ENCODE measurements at regions not wholly inside any gene's neighbourhood (a gene's known extent, or its start where the extent isn't known, plus 50 kb on each side); places are given as distances from the start of the nearest gene placed in this dataset.

DNA sequence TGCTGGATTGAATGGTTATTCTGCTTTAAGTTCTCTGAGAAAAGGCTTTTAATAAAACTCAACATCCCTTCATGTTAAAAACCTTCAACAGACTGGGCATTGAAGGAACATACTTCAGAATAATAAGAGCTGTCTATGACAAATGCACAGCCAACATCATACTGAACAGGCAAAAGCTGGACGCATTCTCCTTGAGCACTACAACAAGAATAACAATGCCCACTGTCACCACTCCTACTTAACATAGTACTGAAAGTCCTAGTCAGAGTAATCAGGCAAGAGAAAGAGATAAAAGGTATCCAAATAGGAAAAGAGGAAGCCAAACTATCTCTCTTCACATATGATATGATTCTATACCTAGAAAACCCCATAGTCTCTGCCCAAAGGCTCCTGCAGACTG, 641.4 kb downstream of the IRS1 start:
- no peaks in the 10 kb centered on the region for H3K9me3 ChIP-seq (ENCODE audit: insufficient read depth, low read length)

DNA sequence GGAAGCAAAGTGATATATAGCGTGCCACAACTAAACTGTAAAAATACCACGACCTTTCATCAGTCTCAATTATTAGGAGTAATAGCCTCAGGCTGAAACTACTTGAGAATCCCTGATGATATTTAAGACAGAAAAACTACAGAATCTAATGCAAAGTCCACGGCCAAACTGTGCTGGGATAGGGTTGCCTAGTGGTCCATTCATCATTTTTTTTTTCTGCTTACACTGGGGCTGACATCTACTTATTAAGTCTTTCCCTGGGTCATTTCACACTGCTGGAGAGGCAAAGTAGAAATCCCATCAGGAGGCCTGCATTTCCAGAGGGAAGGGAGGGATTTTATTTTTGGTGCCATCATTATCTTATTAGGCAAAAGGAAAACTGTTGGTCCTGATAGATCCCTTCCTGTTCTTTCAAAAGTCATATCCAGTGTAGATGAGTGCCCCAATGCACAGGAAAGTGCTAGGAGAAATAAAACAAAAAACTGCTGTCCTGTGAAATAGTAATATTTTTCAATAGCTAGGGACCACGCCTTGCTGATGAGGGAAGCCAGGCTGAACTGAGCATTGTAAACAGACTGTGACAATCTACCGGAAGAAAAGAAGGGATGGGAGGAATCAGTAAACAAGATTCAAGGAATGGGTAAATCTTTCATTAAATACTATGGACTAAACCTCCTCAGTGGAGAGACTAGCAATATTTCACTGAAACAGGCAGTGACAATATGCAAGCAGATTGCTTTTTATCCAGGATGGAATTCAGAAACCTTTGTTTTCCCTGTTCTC, 644.3 kb downstream of the IRS1 start:
- H3K9ac ChIP-seq (ENCODE audit: low read length) = no peak overlapping the region
- no peaks in the 10 kb centered on the region for H3K36me3 ChIP-seq (ENCODE audit: low read length)
- no peaks in the 10 kb centered on the region for H3K27me3 ChIP-seq (ENCODE audit: low read length)
- no peak overlapping the region for H3K4me2 ChIP-seq (ENCODE audit: low read depth, low read length, poor library complexity, severe bottlenecking)
- no peaks in the 10 kb centered on the region for H3F3A ChIP-seq (ENCODE audit: insufficient read depth)
- H2AFZ ChIP-seq (ENCODE audit: low read depth, low read length, severe bottlenecking) = no peak overlapping the region
- H3K79me2 ChIP-seq (ENCODE audit: insufficient read depth, low read length) = no peaks in the 10 kb centered on the region
- no peak overlapping the region for H3K27ac ChIP-seq (ENCODE audit: low read depth, low read length)
- H3K4me3 ChIP-seq (ENCODE audit: insufficient read depth, low read length, poor library complexity, severe bottlenecking) = no peak overlapping the region
- H3K9me2 ChIP-seq (replicated peaks; ENCODE audit: insufficient read depth, low read length) = no peaks in the 10 kb centered on the region
- TF ChIP-seq, protein P1, sequence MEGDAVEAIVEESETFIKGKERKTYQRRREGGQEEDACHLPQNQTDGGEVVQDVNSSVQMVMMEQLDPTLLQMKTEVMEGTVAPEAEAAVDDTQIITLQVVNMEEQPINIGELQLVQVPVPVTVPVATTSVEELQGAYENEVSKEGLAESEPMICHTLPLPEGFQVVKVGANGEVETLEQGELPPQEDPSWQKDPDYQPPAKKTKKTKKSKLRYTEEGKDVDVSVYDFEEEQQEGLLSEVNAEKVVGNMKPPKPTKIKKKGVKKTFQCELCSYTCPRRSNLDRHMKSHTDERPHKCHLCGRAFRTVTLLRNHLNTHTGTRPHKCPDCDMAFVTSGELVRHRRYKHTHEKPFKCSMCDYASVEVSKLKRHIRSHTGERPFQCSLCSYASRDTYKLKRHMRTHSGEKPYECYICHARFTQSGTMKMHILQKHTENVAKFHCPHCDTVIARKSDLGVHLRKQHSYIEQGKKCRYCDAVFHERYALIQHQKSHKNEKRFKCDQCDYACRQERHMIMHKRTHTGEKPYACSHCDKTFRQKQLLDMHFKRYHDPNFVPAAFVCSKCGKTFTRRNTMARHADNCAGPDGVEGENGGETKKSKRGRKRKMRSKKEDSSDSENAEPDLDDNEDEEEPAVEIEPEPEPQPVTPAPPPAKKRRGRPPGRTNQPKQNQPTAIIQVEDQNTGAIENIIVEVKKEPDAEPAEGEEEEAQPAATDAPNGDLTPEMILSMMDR (IDR thresholded peaks at IDR 0.05; ENCODE audit: insufficient read depth, low read length, poor library complexity, severe bottlenecking) = no peak
- TF ChIP-seq EZH2phosphoT487 (conservative IDR thresholded peaks at IDR 0.05; ENCODE audit: low read length) = no peak
- no peaks in the 10 kb centered on the region for H3K9me3 ChIP-seq (ENCODE audit: insufficient read depth, low read length)
- no peaks in the 10 kb centered on the region for H4K20me1 ChIP-seq (ENCODE audit: low read depth, low read length)

More for the DNA sequence above, 641.4 kb downstream of the IRS1 start:
- Histone ChIP-seq H3K4me2 (ENCODE audit: low read depth, low read length, poor library complexity, severe bottlenecking) (no peak overlapping the region), H3K9ac (ENCODE audit: low read length) (no peak overlapping the region), H3K4me3 (ENCODE audit: insufficient read depth, low read length, poor library complexity, severe bottlenecking) (no peak overlapping the region), H3F3A (ENCODE audit: insufficient read depth) (no peaks in the 10 kb centered on the region), H3K79me2 (ENCODE audit: insufficient read depth, low read length) (no peaks in the 10 kb centered on the region), H3K27me3 (ENCODE audit: low read length) (no peaks in the 10 kb centered on the region), H3K27ac (ENCODE audit: low read depth, low read length) (no peak overlapping the region), H4K20me1 (ENCODE audit: low read depth, low read length) (no peaks in the 10 kb centered on the region), H3K36me3 (ENCODE audit: low read length) (no peaks in the 10 kb centered on the region), H2AFZ (ENCODE audit: low read depth, low read length, severe bottlenecking) (no peak overlapping the region), H3K9me2 (replicated peaks; ENCODE audit: insufficient read depth, low read length) (no peaks in the 10 kb centered on the region)
- TF ChIP-seq, protein P1 (IDR thresholded peaks at IDR 0.05; ENCODE audit: insufficient read depth, low read length, poor library complexity, severe bottlenecking) = no peak
- no peak for TF ChIP-seq EZH2phosphoT487 (conservative IDR thresholded peaks at IDR 0.05; ENCODE audit: low read length)

DNA sequence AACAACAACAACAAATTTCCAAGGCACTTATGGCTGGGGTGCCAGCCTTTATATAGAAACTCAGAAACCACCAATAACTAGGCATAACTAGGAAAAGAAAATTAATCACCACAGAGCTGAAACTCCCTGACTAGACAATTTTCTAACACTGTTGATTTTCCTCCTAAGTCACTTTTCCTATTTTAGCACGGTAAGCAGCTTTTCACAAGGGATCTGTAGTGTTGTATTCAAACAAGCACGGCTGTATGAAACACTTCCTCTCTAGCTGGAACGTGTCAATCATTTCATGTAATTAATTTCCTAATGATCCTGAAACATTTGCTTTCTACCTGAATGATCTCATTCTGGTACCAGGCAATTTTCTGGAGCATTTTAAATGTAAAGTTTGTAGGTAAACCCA, 645.0 kb downstream of the IRS1 start:
- H3K9me3 ChIP-seq (ENCODE audit: insufficient read depth, low read length) = no peaks in the 10 kb centered on the region
- H4K20me1 ChIP-seq (ENCODE audit: low read depth, low read length) = no peaks in the 10 kb centered on the region
- no peak overlapping the region for H3K4me2 ChIP-seq (ENCODE audit: low read depth, low read length, poor library complexity, severe bottlenecking)
- no peaks in the 10 kb centered on the region for H3K36me3 ChIP-seq (ENCODE audit: low read length)
- H3K27me3 ChIP-seq (ENCODE audit: low read length) = no peaks in the 10 kb centered on the region
- no peak overlapping the region for H2AFZ ChIP-seq (ENCODE audit: low read depth, low read length, severe bottlenecking)
- H3K79me2 ChIP-seq (ENCODE audit: insufficient read depth, low read length) = no peaks in the 10 kb centered on the region
- H3K9ac ChIP-seq (ENCODE audit: low read length) = no peak overlapping the region
- TF ChIP-seq, protein P1 (IDR thresholded peaks at IDR 0.05; ENCODE audit: insufficient read depth, low read length, poor library complexity, severe bottlenecking) = no peak
- TF ChIP-seq EZH2phosphoT487 (conservative IDR thresholded peaks at IDR 0.05; ENCODE audit: low read length) = no peak
- H3K27ac ChIP-seq (ENCODE audit: low read depth, low read length) = no peak overlapping the region
- no peaks in the 10 kb centered on the region for H3K9me2 ChIP-seq (replicated peaks; ENCODE audit: insufficient read depth, low read length)
- no peaks in the 10 kb centered on the region for H3F3A ChIP-seq (ENCODE audit: insufficient read depth)
- H3K4me3 ChIP-seq (ENCODE audit: insufficient read depth, low read length, poor library complexity, severe bottlenecking) = no peak overlapping the region
